OCI-LY7 (cell line): ENCODE measurements at regions not wholly inside any gene's neighbourhood (a gene's known extent, or its start where the extent isn't known, plus 50 kb on each side); places are given as distances from the start of the nearest gene placed in this dataset.

Experiments
- CTCF ChIP-seq: fragments of 200-600 bp; sonication (generic); conservative IDR thresholded peaks from 2 replicates; pipeline ENCODE4 v1.5.1; 2014; ENCODE audit warnings: mild to moderate bottlenecking, antibody characterized with exemption, low read length, moderate library complexity, mixed read lengths
- EZH2phosphoT487 ChIP-seq: fragments of 200-600 bp; sonication (generic); IDR thresholded peaks from 2 replicates; pipeline ENCODE4 v1.6.1; 2018; ENCODE audit warnings: low read depth, borderline replicate concordance, mild to moderate bottlenecking, mixed run types, antibody characterized with exemption, low read length, moderate library complexity, mixed read lengths

GRCh38 chr13:34356686-34357434, 538.9 kb downstream of the RFC3 start:
- TF ChIP-seq CTCF (no peak), EZH2phosphoT487 (no peak)
